Tibial nerve (tissue), 4 donors: ENCODE measurements at regions not wholly inside any gene's neighbourhood (a gene's known extent, or its start where the extent isn't known, plus 50 kb on each side); places are given as distances from the start of the nearest gene placed in this dataset.

Source experiments
- EP300 ChIP-seq, 2 donors: sonication (generic); formaldehyde crosslinking; IDR thresholded peaks; one replicate each; pipeline ENCODE4 v1.6.1; 2017; ENCODE audit warnings: antibody characterized with exemption in 2 of 2, mild to moderate bottlenecking in 1 of 2
- POLR2A ChIP-seq, 2 donors: fragments of 450-650 bp; IDR thresholded peaks; one replicate each; pipeline ENCODE4 v1.6.1; 2017; ENCODE audit warnings: antibody characterized with exemption in 2 of 2, mild to moderate bottlenecking in 2 of 2, moderate library complexity in 2 of 2
- TF ChIP-seq, protein P1 (sequence below), 5 experiments: fragments of 200-600 bp in 3 of 5; fragments of 450-650 bp in 2 of 5; sonication (generic) in 3 of 5; IDR thresholded peaks; one replicate each; pipeline ENCODE4 v1.5.1; 2016 to 2019; ENCODE audit warnings: antibody characterized with exemption in 5 of 5, mild to moderate bottlenecking in 3 of 5, moderate library complexity in 2 of 5

DNA sequence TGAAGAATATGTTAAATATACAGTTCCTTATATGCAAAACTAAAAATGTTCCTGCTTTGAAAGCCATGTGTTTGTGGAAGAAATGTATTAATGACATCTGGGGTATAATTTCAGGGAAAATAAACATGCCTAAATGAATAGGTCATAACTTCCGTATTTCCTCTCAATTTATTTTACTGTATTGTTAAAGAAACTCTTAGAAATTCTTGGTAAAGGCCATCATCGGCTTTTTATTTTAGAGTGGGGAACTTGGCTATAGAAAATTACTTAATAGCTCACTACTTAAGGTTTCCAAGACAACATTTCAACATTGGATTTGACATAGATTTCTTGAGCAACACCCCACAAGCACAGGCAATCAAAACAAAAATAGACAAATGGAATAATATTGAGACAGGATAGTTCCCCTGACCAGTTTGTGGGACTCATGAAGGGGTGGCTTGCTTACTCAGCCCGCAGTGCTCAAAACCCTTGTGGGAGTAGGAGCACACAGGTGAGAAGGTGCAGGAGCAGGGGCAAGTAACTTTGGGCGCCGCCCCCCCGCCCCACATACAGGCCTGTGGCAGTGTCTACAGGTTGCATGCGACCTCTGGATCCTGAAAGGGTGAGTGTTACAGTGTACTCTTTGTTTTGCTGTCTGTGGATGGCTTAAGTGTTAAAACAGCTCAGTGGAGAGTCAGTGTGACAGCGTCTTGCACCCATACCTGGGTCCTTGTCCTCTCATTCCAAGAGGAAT, 891.4 kb upstream of the C9orf72 start:
- TF ChIP-seq POLR2A (IDR thresholded peaks at IDR 0.05) = no peak
- TF ChIP-seq, protein P1, sequence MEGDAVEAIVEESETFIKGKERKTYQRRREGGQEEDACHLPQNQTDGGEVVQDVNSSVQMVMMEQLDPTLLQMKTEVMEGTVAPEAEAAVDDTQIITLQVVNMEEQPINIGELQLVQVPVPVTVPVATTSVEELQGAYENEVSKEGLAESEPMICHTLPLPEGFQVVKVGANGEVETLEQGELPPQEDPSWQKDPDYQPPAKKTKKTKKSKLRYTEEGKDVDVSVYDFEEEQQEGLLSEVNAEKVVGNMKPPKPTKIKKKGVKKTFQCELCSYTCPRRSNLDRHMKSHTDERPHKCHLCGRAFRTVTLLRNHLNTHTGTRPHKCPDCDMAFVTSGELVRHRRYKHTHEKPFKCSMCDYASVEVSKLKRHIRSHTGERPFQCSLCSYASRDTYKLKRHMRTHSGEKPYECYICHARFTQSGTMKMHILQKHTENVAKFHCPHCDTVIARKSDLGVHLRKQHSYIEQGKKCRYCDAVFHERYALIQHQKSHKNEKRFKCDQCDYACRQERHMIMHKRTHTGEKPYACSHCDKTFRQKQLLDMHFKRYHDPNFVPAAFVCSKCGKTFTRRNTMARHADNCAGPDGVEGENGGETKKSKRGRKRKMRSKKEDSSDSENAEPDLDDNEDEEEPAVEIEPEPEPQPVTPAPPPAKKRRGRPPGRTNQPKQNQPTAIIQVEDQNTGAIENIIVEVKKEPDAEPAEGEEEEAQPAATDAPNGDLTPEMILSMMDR (IDR thresholded peaks at IDR 0.05) = no peak
- no peak for TF ChIP-seq EP300 (IDR thresholded peaks at IDR 0.05)
